Keratinocyte (primary cell): ENCODE measurements at regions not wholly inside any gene's neighbourhood (a gene's known extent, or its start where the extent isn't known, plus 50 kb on each side); places are given as distances from the start of the nearest gene placed in this dataset.

Experiments
- DNase-seq: peaks from one replicate; pipeline ENCODE4 v3.0.0-alpha.2; 2011; ENCODE audit warnings: low read depth, missing footprints, low spot score
- FAIRE-seq: peaks from 2 replicates; lab custom pipeline; 2011; peaks lifted over from hg19 to GRCh38; lab: Jason Lieb, UNC
- H2AFZ ChIP-seq: 2 replicates; pipeline ENCODE4 v1.6.0; 2012; ENCODE audit warnings: low read length, control low read depth, inconsistent platforms; ENCODE audit not compliant: control insufficient read depth
- H3K27ac ChIP-seq: 2 replicates; pipeline ENCODE4 v1.5.1; 2011; ENCODE audit warnings: low read length; ENCODE audit not compliant: control insufficient read depth, insufficient read depth
- H3K27me3 ChIP-seq: 3 replicates; pipeline ENCODE4 v1.6.0; 2011; ENCODE audit warnings: low read length; ENCODE audit not compliant: control insufficient read depth, insufficient read depth; ENCODE audit errors: extremely low read depth
- H3K36me3 ChIP-seq, 2 experiments: 2 replicates in 1 of 2; 3 replicates in 1 of 2; pipeline ENCODE4 v1.5.1; 2011; ENCODE audit warnings: low read length in 2 of 2, mild to moderate bottlenecking in 1 of 2; ENCODE audit not compliant: control insufficient read depth in 2 of 2, insufficient read depth in 2 of 2; ENCODE audit errors: extremely low read depth in 1 of 2
- H3K4me1 ChIP-seq: 3 replicates; pipeline ENCODE4 v1.5.1; 2011; ENCODE audit warnings: low read length; ENCODE audit not compliant: control insufficient read depth, insufficient read depth; ENCODE audit errors: extremely low read depth
- H3K4me2 ChIP-seq: 3 replicates; pipeline ENCODE4 v1.6.0; 2011; ENCODE audit warnings: low read depth, low read length; ENCODE audit not compliant: control insufficient read depth, insufficient read depth; ENCODE audit errors: extremely low read depth
- H3K4me3 ChIP-seq, 3 experiments: fragments of 200-600 bp in 1 of 3; sonication (generic) in 1 of 3; 2 replicates in 2 of 3; 3 replicates in 1 of 3; pipeline ENCODE4 v1.5.1; 2011 to 2016; ENCODE audit warnings: low read length in 3 of 3, mild to moderate bottlenecking in 3 of 3, control low read depth in 2 of 3, inconsistent platforms in 1 of 3, low read depth in 1 of 3, mixed read lengths in 1 of 3, mixed run types in 1 of 3, moderate library complexity in 1 of 3; ENCODE audit not compliant: control insufficient read depth in 2 of 3, insufficient read depth in 2 of 3; ENCODE audit errors: extremely low read depth in 1 of 3
- H3K79me2 ChIP-seq: 2 replicates; pipeline ENCODE4 v1.6.0; 2012; ENCODE audit warnings: low read length; ENCODE audit not compliant: control insufficient read depth, insufficient read depth
- H3K9ac ChIP-seq: 3 replicates; pipeline ENCODE4 v1.6.0; 2011; ENCODE audit warnings: low read length; ENCODE audit not compliant: control insufficient read depth, insufficient read depth; ENCODE audit errors: extremely low read depth
- H3K9me1 ChIP-seq: 3 replicates; pipeline ENCODE4 v1.6.0; 2011; ENCODE audit warnings: low read length; ENCODE audit not compliant: control insufficient read depth, insufficient read depth; ENCODE audit errors: extremely low read depth
- H3K9me3 ChIP-seq: 2 replicates; pipeline ENCODE4 v1.5.1; 2012; ENCODE audit warnings: low read depth, low read length; ENCODE audit not compliant: control insufficient read depth
- H4K20me1 ChIP-seq: 3 replicates; pipeline ENCODE4 v1.6.0; 2011; ENCODE audit warnings: low read length; ENCODE audit not compliant: control insufficient read depth, insufficient read depth; ENCODE audit errors: extremely low read depth
- EZH2 ChIP-seq: IDR thresholded peaks from one replicate; pipeline ENCODE4 v1.6.1; 2012; ENCODE audit warnings: inconsistent platforms, mild to moderate bottlenecking, low read length, moderate library complexity
- dilution Hi-C: fragments of 300-500 bp; cut with MboI; formaldehyde crosslinking; loops from one replicate; pipeline ENCODE4 v1.7.0; 2020; ENCODE audit warnings: low sequenced_read_pairs; ENCODE audit not compliant: extremely low pct_ligation_motif_present
- TF ChIP-seq, protein P1 (sequence below), 3 experiments: IDR thresholded peaks in 1 of 3; conservative IDR thresholded peaks in 1 of 3; optimal IDR thresholded peaks in 1 of 3; 2 replicates in 2 of 3; 3 replicates in 1 of 3; pipeline versions ENCODE3 to v1.5.1; 2011; ENCODE audit warnings: low read length in 3 of 3, mild to moderate bottlenecking in 3 of 3, moderate library complexity in 2 of 3, control low read depth in 1 of 3, inconsistent platforms in 1 of 3; ENCODE audit not compliant: insufficient read depth in 2 of 3; ENCODE audit errors: extremely low read depth in 1 of 3

DNA sequence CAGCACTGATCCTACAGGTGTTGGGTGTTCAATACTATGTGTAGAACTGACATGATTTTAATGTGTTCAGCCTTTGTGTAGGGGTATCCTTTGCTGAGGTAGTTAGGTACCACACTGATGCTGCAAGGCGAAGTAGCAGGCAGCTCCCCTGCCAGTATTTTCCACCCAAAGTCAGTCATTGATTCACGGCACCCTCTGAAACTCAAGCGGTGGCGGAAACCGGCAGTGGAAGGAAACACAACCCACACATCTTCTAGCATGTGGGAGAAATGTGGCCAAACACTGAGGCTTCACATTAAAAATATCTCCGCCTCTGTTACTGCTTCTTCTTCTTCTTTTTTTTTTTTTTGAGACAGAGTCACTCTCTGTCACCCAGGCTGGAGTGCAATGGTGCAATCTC lies 126.3 kb downstream of the AASDH start:
- Histone ChIP-seq H3K9ac (no peak overlapping the region), H3K4me2 (no peak overlapping the region), H3K27me3 (no peaks in the 10 kb centered on the region), H3K9me1 (no peaks in the 10 kb centered on the region), H3K4me1 (no peaks in the 10 kb centered on the region), H3K36me3 (no peaks in the 10 kb centered on the region), H3K27ac (no peak overlapping the region), H2AFZ (no peak overlapping the region), H3K9me3 (no peaks in the 10 kb centered on the region), H3K79me2 (no peaks in the 10 kb centered on the region), H3K4me3 (no peak overlapping the region), H4K20me1 (no peaks in the 10 kb centered on the region)
- FAIRE-seq (no peak), DNase-seq (no peak)
- TF ChIP-seq EZH2: no peak
- TF ChIP-seq, protein P1, sequence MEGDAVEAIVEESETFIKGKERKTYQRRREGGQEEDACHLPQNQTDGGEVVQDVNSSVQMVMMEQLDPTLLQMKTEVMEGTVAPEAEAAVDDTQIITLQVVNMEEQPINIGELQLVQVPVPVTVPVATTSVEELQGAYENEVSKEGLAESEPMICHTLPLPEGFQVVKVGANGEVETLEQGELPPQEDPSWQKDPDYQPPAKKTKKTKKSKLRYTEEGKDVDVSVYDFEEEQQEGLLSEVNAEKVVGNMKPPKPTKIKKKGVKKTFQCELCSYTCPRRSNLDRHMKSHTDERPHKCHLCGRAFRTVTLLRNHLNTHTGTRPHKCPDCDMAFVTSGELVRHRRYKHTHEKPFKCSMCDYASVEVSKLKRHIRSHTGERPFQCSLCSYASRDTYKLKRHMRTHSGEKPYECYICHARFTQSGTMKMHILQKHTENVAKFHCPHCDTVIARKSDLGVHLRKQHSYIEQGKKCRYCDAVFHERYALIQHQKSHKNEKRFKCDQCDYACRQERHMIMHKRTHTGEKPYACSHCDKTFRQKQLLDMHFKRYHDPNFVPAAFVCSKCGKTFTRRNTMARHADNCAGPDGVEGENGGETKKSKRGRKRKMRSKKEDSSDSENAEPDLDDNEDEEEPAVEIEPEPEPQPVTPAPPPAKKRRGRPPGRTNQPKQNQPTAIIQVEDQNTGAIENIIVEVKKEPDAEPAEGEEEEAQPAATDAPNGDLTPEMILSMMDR (optimal IDR thresholded peaks at IDR 0.05 in 1 of 3, IDR thresholded peaks at IDR 0.05 in 1 of 3, conservative IDR thresholded peaks at IDR 0.05 in 1 of 3; ENCODE audit: extremely low read depth in 1 of 3, insufficient read depth in 2 of 3, low read length in 3 of 3): no peak
- dilution Hi-C loops: no loop called here

DNA sequence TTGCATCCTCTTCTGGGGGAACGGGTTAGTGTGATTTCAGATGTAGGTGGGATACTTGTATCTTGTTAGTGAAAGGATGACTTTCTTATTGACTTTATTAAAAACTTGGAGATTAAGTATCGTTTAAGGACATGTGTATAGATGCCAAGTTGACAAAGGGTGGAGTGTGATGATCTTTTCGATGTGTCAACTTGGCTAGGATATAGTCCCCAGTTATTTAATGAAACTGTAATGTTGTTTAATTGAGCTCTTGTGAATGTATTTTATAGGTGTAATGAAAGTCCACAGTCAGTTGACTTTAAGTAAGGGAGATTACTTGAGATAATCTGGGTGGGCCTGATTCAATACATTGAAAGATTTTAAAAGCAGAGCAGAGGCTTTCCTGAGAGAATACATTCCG lies 127.0 kb downstream of the AASDH start:
- H3K36me3 ChIP-seq: no peaks in the 10 kb centered on the region
- no peak for FAIRE-seq
- no peak overlapping the region for H3K9ac ChIP-seq
- no peaks in the 10 kb centered on the region for H4K20me1 ChIP-seq
- no peaks in the 10 kb centered on the region for H3K9me1 ChIP-seq
- H2AFZ ChIP-seq: no peak overlapping the region
- H3K4me1 ChIP-seq: no peaks in the 10 kb centered on the region
- no peak overlapping the region for H3K27ac ChIP-seq
- no peaks in the 10 kb centered on the region for H3K27me3 ChIP-seq
- no peak for TF ChIP-seq EZH2
- TF ChIP-seq, protein P1 (optimal IDR thresholded peaks at IDR 0.05 in 1 of 3, IDR thresholded peaks at IDR 0.05 in 1 of 3, conservative IDR thresholded peaks at IDR 0.05 in 1 of 3; ENCODE audit: extremely low read depth in 1 of 3, insufficient read depth in 2 of 3, low read length in 3 of 3): no peak
- DNase-seq: no peak
- no peaks in the 10 kb centered on the region for H3K79me2 ChIP-seq
- dilution Hi-C loops: no loop called here
- H3K4me3 ChIP-seq: no peak overlapping the region
- no peak overlapping the region for H3K4me2 ChIP-seq
- H3K9me3 ChIP-seq: no peaks in the 10 kb centered on the region
